ENCODE measurements at regions not wholly inside any gene's neighbourhood (a gene's known extent, or its start where the extent isn't known, plus 50 kb on each side); places are given as distances from the start of the nearest gene placed in this dataset.

DNA sequence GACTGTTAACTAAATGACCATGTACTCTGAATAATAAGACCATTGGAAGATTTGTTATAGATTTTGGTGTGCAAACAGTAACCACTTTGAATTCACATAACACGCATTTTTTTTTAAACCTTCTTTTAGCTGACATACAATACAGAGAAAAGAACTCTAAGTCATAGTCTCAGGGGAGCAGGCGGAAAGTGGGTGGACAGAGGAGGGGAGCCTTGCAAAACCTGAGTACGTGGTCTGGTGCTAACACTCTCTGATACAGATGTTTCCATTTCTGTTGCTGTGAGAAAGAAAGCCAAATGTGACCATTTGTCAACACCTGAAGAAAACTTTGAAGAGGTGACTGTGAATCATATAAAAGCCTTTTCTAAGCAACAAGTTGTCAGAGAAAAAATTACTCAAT, 151.8 kb upstream of the GCFC2 start (continued):
- TF ChIP-seq, protein P1, sequence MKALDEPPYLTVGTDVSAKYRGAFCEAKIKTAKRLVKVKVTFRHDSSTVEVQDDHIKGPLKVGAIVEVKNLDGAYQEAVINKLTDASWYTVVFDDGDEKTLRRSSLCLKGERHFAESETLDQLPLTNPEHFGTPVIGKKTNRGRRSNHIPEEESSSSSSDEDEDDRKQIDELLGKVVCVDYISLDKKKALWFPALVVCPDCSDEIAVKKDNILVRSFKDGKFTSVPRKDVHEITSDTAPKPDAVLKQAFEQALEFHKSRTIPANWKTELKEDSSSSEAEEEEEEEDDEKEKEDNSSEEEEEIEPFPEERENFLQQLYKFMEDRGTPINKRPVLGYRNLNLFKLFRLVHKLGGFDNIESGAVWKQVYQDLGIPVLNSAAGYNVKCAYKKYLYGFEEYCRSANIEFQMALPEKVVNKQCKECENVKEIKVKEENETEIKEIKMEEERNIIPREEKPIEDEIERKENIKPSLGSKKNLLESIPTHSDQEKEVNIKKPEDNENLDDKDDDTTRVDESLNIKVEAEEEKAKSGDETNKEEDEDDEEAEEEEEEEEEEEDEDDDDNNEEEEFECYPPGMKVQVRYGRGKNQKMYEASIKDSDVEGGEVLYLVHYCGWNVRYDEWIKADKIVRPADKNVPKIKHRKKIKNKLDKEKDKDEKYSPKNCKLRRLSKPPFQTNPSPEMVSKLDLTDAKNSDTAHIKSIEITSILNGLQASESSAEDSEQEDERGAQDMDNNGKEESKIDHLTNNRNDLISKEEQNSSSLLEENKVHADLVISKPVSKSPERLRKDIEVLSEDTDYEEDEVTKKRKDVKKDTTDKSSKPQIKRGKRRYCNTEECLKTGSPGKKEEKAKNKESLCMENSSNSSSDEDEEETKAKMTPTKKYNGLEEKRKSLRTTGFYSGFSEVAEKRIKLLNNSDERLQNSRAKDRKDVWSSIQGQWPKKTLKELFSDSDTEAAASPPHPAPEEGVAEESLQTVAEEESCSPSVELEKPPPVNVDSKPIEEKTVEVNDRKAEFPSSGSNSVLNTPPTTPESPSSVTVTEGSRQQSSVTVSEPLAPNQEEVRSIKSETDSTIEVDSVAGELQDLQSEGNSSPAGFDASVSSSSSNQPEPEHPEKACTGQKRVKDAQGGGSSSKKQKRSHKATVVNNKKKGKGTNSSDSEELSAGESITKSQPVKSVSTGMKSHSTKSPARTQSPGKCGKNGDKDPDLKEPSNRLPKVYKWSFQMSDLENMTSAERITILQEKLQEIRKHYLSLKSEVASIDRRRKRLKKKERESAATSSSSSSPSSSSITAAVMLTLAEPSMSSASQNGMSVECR (CRISPR knock-in tag; IDR thresholded peaks at IDR 0.05; ENCODE audit: borderline replicate concordance) = no peak
- TF ChIP-seq NFYB (CRISPR knock-in tag; conservative IDR thresholded peaks at IDR 0.05; ENCODE audit: low read depth) (no peak), JAZF1 (CRISPR knock-in tag; IDR thresholded peaks at IDR 0.05) (no peak), ELF4 (CRISPR knock-in tag; IDR thresholded peaks at IDR 0.05; ENCODE audit: low read depth) (no peak), MYBL2 (CRISPR knock-in tag; IDR thresholded peaks at IDR 0.05) (no peak), SOX15 (CRISPR knock-in tag; IDR thresholded peaks at IDR 0.05) (no peak)
- TF ChIP-seq, protein P2, sequence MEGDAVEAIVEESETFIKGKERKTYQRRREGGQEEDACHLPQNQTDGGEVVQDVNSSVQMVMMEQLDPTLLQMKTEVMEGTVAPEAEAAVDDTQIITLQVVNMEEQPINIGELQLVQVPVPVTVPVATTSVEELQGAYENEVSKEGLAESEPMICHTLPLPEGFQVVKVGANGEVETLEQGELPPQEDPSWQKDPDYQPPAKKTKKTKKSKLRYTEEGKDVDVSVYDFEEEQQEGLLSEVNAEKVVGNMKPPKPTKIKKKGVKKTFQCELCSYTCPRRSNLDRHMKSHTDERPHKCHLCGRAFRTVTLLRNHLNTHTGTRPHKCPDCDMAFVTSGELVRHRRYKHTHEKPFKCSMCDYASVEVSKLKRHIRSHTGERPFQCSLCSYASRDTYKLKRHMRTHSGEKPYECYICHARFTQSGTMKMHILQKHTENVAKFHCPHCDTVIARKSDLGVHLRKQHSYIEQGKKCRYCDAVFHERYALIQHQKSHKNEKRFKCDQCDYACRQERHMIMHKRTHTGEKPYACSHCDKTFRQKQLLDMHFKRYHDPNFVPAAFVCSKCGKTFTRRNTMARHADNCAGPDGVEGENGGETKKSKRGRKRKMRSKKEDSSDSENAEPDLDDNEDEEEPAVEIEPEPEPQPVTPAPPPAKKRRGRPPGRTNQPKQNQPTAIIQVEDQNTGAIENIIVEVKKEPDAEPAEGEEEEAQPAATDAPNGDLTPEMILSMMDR (IDR thresholded peaks at IDR 0.05) = no peak

DNA sequence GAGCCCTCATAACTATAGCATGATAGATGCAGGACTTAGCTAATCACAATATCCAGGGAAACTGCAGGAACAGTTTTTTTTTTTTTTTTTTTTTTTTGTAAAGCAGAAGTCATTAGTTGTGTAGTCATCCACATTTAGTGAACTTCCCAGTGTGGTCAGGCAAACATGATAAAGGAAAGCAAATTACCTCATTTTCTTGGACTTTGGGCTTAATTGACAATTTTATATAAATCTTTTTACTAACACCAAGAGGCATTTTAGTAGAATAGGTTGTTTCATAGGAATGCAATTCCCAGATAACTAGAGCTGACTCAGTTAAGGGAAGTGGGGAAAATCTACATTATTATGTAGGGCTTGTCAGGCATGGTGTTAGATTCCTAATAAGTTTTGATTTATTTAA, 142.7 kb upstream of the GCFC2 start:
- Mint-ChIP-seq H3K27me3 (ENCODE audit: low read depth) (peaks cover 3% of the 10 kb centered on the region), H3K36me3 (peaks cover 26% of the 10 kb centered on the region), H3K27ac (no peak overlapping the region), H3K4me3 (no peak overlapping the region), H3K9me3 (peaks cover 35% of the 10 kb centered on the region), H3K4me1 (no peaks in the 10 kb centered on the region)
- TF ChIP-seq ESRRA (CRISPR knock-in tag; IDR thresholded peaks at IDR 0.05; ENCODE audit: borderline replicate concordance) (no peak), ZNF423 (CRISPR knock-in tag; IDR thresholded peaks at IDR 0.05) (no peak), NR3C1 (CRISPR knock-in tag; conservative IDR thresholded peaks at IDR 0.05; ENCODE audit: low read depth) (no peak), ZNF317 (CRISPR knock-in tag; IDR thresholded peaks at IDR 0.05; ENCODE audit: borderline replicate concordance, low read depth) (no peak)
- TF ChIP-seq, protein P3, sequence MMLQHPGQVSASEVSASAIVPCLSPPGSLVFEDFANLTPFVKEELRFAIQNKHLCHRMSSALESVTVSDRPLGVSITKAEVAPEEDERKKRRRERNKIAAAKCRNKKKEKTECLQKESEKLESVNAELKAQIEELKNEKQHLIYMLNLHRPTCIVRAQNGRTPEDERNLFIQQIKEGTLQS (CRISPR knock-in tag; conservative IDR thresholded peaks at IDR 0.05) = no peak
- TF ChIP-seq, protein P4, sequence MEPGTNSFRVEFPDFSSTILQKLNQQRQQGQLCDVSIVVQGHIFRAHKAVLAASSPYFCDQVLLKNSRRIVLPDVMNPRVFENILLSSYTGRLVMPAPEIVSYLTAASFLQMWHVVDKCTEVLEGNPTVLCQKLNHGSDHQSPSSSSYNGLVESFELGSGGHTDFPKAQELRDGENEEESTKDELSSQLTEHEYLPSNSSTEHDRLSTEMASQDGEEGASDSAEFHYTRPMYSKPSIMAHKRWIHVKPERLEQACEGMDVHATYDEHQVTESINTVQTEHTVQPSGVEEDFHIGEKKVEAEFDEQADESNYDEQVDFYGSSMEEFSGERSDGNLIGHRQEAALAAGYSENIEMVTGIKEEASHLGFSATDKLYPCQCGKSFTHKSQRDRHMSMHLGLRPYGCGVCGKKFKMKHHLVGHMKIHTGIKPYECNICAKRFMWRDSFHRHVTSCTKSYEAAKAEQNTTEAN (CRISPR knock-in tag; IDR thresholded peaks at IDR 0.05) = no peak
- ChIA-PET CTCF (no interaction called here), POLR2A (no interaction called here)
- DNase-seq (ENCODE audit: low spot score) (no peak), ATAC-seq (no peak)

DNA sequence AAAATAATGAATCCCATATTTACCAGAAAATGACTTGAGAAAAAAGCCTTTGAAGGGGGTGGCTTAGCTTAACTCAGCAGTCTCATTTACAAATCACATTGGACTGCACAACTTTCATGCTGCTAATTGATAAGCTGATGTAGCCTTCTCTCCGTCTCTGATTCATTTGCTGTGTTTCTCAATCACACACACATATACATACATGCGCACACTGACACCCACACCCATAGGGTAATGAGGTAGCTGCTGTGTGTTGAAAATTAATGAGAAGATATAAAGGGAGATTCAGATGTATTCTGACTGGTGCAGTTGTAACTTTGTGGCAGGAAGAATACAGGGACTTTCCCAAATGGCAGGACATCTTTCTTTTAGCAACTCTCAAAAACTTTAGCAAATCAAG, 141.9 kb upstream of the GCFC2 start:
- ChIA-PET POLR2A (no interaction called here), CTCF (no interaction called here)
- no peak for ATAC-seq
- Mint-ChIP-seq H3K9me3 (peaks cover 35% of the 10 kb centered on the region), H3K4me1 (no peaks in the 10 kb centered on the region), H3K27me3 (ENCODE audit: low read depth) (peaks cover 3% of the 10 kb centered on the region), H3K4me3 (no peak overlapping the region), H3K27ac (no peak overlapping the region), H3K36me3 (peaks cover 26% of the 10 kb centered on the region)
- no peak for DNase-seq (ENCODE audit: low spot score)
- no peak for TF ChIP-seq CREM (CRISPR knock-in tag; IDR thresholded peaks at IDR 0.05)
- no peak for TF ChIP-seq ZNF263 (CRISPR knock-in tag; IDR thresholded peaks at IDR 0.05; ENCODE audit: low read depth)
- TF ChIP-seq, protein P5, sequence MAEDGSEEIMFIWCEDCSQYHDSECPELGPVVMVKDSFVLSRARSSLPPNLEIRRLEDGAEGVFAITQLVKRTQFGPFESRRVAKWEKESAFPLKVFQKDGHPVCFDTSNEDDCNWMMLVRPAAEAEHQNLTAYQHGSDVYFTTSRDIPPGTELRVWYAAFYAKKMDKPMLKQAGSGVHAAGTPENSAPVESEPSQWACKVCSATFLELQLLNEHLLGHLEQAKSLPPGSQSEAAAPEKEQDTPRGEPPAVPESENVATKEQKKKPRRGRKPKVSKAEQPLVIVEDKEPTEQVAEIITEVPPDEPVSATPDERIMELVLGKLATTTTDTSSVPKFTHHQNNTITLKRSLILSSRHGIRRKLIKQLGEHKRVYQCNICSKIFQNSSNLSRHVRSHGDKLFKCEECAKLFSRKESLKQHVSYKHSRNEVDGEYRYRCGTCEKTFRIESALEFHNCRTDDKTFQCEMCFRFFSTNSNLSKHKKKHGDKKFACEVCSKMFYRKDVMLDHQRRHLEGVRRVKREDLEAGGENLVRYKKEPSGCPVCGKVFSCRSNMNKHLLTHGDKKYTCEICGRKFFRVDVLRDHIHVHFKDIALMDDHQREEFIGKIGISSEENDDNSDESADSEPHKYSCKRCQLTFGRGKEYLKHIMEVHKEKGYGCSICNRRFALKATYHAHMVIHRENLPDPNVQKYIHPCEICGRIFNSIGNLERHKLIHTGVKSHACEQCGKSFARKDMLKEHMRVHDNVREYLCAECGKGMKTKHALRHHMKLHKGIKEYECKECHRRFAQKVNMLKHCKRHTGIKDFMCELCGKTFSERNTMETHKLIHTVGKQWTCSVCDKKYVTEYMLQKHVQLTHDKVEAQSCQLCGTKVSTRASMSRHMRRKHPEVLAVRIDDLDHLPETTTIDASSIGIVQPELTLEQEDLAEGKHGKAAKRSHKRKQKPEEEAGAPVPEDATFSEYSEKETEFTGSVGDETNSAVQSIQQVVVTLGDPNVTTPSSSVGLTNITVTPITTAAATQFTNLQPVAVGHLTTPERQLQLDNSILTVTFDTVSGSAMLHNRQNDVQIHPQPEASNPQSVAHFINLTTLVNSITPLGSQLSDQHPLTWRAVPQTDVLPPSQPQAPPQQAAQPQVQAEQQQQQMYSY (CRISPR knock-in tag; IDR thresholded peaks at IDR 0.05) = no peak
- TF ChIP-seq, protein P6, sequence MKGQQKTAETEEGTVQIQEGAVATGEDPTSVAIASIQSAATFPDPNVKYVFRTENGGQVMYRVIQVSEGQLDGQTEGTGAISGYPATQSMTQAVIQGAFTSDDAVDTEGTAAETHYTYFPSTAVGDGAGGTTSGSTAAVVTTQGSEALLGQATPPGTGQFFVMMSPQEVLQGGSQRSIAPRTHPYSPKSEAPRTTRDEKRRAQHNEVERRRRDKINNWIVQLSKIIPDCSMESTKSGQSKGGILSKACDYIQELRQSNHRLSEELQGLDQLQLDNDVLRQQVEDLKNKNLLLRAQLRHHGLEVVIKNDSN (CRISPR knock-in tag; IDR thresholded peaks at IDR 0.05) = no peak
- no peak for TF ChIP-seq ZNF138 (CRISPR knock-in tag; conservative IDR thresholded peaks at IDR 0.05)
- TF ChIP-seq, protein P7, sequence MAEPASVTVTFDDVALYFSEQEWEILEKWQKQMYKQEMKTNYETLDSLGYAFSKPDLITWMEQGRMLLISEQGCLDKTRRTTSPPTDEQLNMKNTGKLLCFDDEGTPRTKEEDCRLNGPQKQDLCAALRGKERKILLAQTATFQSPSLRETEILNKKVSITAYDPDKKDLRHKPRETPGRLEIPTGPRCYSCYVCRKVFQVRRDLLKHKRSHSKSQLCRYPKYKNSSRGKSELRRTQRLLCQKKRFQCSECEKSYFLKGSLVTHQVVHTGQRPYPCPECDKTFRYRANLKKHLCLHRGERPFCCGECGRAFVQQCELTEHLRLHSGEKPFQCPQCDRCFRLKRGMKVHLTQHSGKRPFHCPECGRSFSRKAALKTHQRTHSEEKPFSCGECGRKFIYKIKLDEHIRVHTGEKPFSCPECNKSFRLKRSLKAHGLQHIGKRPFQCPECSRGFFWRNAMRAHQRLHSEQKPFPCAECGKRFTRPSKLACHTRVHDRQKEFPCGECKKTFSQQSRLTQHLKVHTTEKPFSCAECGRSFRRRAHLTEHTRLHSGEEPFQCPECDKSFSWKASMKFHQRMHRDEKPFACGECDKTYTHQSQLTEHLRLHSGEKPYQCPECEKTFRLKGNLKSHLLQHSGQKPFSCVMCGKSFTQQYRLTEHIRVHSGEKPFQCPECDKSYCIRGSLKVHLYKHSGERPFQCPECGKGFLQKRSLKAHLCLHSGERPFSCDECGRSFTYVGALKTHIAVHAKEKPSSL (CRISPR knock-in tag; conservative IDR thresholded peaks at IDR 0.05) = no peak
- no peak for TF ChIP-seq ZBTB21 (CRISPR knock-in tag; IDR thresholded peaks at IDR 0.05; ENCODE audit: borderline replicate concordance)
